SK-N-MC (cell line): ENCODE measurements at regions not wholly inside any gene's neighbourhood (a gene's known extent, or its start where the extent isn't known, plus 50 kb on each side); places are given as distances from the start of the nearest gene placed in this dataset.

Source experiments
- DNase-seq: peaks from one replicate; pipeline ENCODE4 v3.0.0-alpha.2; 2011; ENCODE audit warnings: low read depth, low spot score
- H3K27ac ChIP-seq: fragments of 200-600 bp; sonication (generic); 2 replicates; pipeline ENCODE4 v1.5.1; 2016; ENCODE audit warnings: mixed run types
- H3K36me3 ChIP-seq: fragments of 200-600 bp; sonication (generic); 2 replicates; pipeline ENCODE4 v1.6.1; 2017; ENCODE audit warnings: antibody characterized with exemption, low read length, mixed read lengths; ENCODE audit not compliant: insufficient read depth
- H3K4me3 ChIP-seq: fragments of 200-600 bp; sonication (generic); 2 replicates; pipeline ENCODE4 v1.5.1; 2016
- H3K9ac ChIP-seq: fragments of 200-600 bp; sonication (generic); 2 replicates; pipeline ENCODE4 v1.8.0; 2017; ENCODE audit warnings: mixed run types, mixed read lengths; ENCODE audit not compliant: insufficient read length
- H3K9me3 ChIP-seq: fragments of 200-600 bp; sonication (generic); 2 replicates; pipeline ENCODE4 v1.6.1; 2017; ENCODE audit warnings: low read depth, mild to moderate bottlenecking, antibody characterized with exemption, low read length, moderate library complexity, mixed read lengths
- EZH2 ChIP-seq: fragments of 200-600 bp; sonication (generic); IDR thresholded peaks from one replicate; pipeline ENCODE4 v1.6.1; 2017; ENCODE audit warnings: antibody characterized with exemption
- FOXP2 ChIP-seq: optimal IDR thresholded peaks from 2 replicates; pipeline ENCODE3; 2011; ENCODE audit warnings: mild to moderate bottlenecking, moderate library complexity; ENCODE audit not compliant: insufficient read depth; ENCODE audit errors: extremely low read length, control extremely low read depth
- POLR2AphosphoS5 ChIP-seq: IDR thresholded peaks from 2 replicates; pipeline ENCODE4 v1.6.1; 2012; ENCODE audit warnings: mild to moderate bottlenecking, low read depth, low read length, borderline replicate concordance

DNA sequence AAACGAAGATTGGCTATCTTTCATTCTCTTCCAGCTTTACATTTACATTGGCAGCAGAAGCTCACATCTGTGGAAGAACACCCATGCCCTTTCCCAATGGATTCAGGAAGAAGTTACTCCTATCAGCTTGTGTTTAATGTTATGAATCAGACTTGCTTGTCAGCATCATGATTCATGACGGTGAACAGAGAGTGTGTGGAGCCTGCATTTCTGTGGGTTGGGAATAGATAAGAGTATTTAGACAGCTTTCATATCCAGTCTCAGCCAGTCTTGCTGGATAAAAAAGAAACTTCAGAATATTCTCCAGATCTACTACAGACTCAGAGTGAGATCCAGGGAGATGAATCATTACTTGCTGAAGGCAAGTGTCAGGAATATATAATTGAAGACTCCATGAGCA, 812.9 kb upstream of the ZNF608 start:
- no peak overlapping the region for H3K27ac ChIP-seq
- no peak overlapping the region for H3K9ac ChIP-seq
- no peaks in the 10 kb centered on the region for H3K36me3 ChIP-seq
- TF ChIP-seq EZH2 = no peak
- TF ChIP-seq POLR2AphosphoS5 = no peak
- TF ChIP-seq FOXP2 = no peak
- H3K4me3 ChIP-seq = no peak overlapping the region
- H3K9me3 ChIP-seq = no peaks in the 10 kb centered on the region
- DNase-seq = no peak

DNA sequence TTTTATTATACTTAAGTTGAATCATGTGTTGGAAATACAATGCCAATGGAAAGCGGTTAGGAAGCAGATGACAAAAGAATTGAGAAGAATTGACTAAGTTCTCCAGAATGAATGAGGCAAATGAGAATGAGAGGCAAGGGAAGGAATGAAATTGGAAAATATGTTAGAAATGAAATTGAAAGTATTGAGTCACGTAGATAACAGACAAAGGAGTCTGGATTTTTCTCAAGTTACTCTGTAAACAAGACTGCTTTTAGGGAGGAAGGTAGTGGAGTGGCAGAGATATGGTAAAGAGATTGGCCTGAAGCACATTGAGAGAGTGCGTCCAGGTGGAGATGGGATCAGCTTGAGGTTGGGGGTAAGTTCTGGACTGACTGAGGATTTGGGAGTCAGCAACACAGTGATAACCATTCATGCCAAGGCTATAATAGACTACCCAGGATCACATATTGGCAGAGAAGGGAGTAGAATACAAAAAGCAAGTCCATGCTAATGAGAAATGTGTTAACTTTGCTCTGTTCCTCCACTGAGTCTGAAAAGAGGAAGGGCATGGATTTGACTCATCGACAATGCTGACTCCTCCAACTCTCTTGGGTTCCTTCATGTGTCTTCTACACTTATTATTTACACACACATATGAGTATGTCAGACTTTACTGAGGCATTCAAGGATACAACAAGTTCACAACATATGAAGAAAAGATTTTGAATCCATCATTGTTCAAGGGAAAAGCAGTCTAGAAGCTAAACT, 814.2 kb upstream of the ZNF608 start:
- Histone ChIP-seq H3K9me3 (no peaks in the 10 kb centered on the region), H3K36me3 (no peaks in the 10 kb centered on the region), H3K9ac (no peak overlapping the region), H3K4me3 (no peak overlapping the region), H3K27ac (no peak overlapping the region)
- TF ChIP-seq EZH2 (no peak), FOXP2 (no peak), POLR2AphosphoS5 (no peak)
- no peak for DNase-seq

DNA sequence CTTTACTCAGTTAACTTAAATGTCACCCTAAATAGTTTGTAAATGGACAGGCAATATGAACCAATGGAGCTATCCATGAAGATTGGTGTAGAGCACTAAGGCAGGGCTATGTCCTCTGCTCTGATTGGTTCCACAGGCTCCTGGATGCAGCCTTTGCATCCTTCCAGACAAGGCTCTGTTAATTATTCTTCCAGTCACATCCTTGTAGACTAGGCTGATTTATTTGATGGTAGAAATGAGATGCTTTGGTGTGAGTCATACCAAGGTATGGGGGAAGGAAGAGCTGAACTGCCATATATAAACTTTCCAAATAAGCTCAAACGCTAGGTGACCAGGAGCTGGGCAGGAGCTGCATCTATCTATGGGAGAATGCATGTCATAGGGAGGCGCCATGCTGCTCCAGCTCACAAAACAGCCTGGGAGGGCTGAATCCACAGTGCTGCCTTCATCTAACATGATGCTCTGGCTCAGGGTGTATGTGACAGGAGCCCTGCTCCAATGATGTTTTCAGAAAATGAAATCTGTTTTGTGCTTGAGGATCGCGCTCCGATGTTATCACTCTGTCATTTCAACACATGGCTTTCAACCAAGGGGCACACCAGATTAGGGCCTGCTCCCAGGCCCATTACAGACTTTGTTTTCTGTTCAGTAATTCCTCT, 818.0 kb upstream of the ZNF608 start:
- Histone ChIP-seq H3K36me3 (no peaks in the 10 kb centered on the region), H3K9ac (no peak overlapping the region), H3K4me3 (no peak overlapping the region), H3K27ac (no peak overlapping the region), H3K9me3 (no peaks in the 10 kb centered on the region)
- TF ChIP-seq POLR2AphosphoS5 (no peak), EZH2 (no peak), FOXP2 (no peak)
- DNase-seq = no peak

DNA sequence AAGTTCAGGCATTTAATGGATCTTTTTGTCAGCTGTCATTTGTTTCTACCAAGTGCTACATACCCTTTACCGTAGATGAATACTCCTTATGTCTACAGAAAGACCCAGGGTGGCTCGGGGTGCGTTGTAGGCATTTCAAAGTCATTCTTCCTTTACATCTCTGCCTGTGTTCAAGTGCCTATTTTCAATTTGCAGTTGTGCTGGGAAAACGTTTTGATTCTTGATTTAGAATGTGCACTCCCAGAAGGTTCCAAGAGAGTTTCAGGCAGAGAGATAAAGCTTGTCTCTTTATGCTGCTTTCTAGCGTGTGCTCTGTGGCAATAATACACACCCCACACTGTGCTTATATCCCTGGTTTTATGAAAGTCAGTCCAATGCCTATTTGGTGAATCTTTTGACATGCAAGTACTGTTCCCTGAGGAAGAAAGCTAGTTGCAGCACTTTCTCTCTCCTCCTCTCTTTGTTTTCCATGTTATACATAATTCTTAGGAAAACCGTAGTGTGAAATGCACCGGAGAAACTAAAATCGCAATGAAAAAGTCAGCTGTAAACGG, 828.1 kb upstream of the ZNF608 start:
- Histone ChIP-seq H3K36me3 (no peaks in the 10 kb centered on the region), H3K9ac (no peak overlapping the region), H3K27ac (no peak overlapping the region), H3K4me3 (no peak overlapping the region), H3K9me3 (no peaks in the 10 kb centered on the region)
- TF ChIP-seq POLR2AphosphoS5 = no peak
- no peak for TF ChIP-seq FOXP2
- TF ChIP-seq EZH2 = no peak
- DNase-seq = no peak

- TF ChIP-seq POLR2AphosphoS5 (no peak), EZH2 (no peak), FOXP2 (no peak)
- no peaks in the 10 kb centered on the region for H3K36me3 ChIP-seq
- no peak overlapping the region for H3K27ac ChIP-seq
- no peak overlapping the region for H3K4me3 ChIP-seq
- no peak overlapping the region for H3K9ac ChIP-seq
- no peak for DNase-seq
- H3K9me3 ChIP-seq = no peaks in the 10 kb centered on the region
These were observed 828.9 kb upstream of the ZNF608 start for GRCh38 chr5:125575171-125575890.

- Histone ChIP-seq H3K9ac (no peak overlapping the region), H3K27ac (no peak overlapping the region), H3K36me3 (no peaks in the 10 kb centered on the region), H3K9me3 (no peaks in the 10 kb centered on the region), H3K4me3 (no peak overlapping the region)
- TF ChIP-seq POLR2AphosphoS5 = no peak
- no peak for TF ChIP-seq FOXP2
- no peak for TF ChIP-seq EZH2
- no peak for DNase-seq
These were observed 829.6 kb upstream of the ZNF608 start for GRCh38 chr5:125575891-125576505.

DNA sequence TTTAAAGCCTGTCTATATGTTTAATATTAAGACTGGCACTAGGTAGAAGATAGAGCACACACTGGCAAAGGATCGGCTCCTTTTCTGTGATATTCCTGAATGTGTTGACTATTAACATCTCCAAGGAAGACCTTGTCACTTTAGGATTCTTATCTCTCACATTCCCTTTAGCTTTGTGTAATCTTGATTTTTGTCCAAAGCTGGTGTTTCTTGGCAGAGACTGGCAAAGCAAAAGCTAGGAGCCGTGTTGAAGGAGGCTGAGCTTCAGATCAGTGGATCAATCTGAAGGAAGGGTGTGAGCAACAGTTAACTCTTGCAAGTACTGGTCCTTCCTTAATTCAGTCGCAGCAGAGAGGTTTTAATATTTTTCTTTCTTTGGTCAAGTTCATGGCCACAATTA, 830.4 kb upstream of the ZNF608 start:
- H3K9ac ChIP-seq = no peak overlapping the region
- H3K9me3 ChIP-seq = no peaks in the 10 kb centered on the region
- no peaks in the 10 kb centered on the region for H3K36me3 ChIP-seq
- no peak overlapping the region for H3K27ac ChIP-seq
- no peak for DNase-seq
- H3K4me3 ChIP-seq = no peak overlapping the region
- TF ChIP-seq EZH2 (no peak), FOXP2 (no peak), POLR2AphosphoS5 (no peak)

- DNase-seq = no peak
- Histone ChIP-seq H3K4me3 (no peak overlapping the region), H3K36me3 (no peaks in the 10 kb centered on the region), H3K9ac (no peak overlapping the region), H3K9me3 (no peaks in the 10 kb centered on the region), H3K27ac (no peak overlapping the region)
- TF ChIP-seq POLR2AphosphoS5 = no peak
- TF ChIP-seq FOXP2 = no peak
These were observed 832.1 kb upstream of the ZNF608 start for GRCh38 chr5:125578551-125578950.
